T-cell (primary cell): ENCODE measurements at regions not wholly inside any gene's neighbourhood (a gene's known extent, or its start where the extent isn't known, plus 50 kb on each side); places are given as distances from the start of the nearest gene placed in this dataset.
"Not testable (repeated sequence)": the region's sequence is repeated elsewhere in the genome, so short reads cannot be mapped to it uniquely, and the experiment has no call there.

ENCODE experiments used
- ATAC-seq, 4 experiments: fragments of 200-7000 bp in 3 of 4; fragments of 150-1000 bp in 1 of 4; cut with Tn5 transposase; replicated peaks in 1 of 4; 1 replicate in 3 of 4; 2 replicates in 1 of 4; pipeline ENCODE4 v1.10.0; 2021; ENCODE audit warnings: moderate library complexity in 3 of 4, mild to moderate bottlenecking in 2 of 4, moderate number of reproducible peaks in 1 of 4
- CTCF ChIA-PET, 2 donors: fragments of 300-600 bp; sonication (Branson Sonifier 250); formaldehyde crosslinking; loops; one replicate each; lab custom pipeline; 2022; ENCODE audit warnings: antibody characterized with exemption in 2 of 2; lab: Charles Lee
- POLR2A ChIA-PET, 2 donors: fragments of 300-600 bp; sonication (Branson Sonifier 250); formaldehyde crosslinking; loops; one replicate each; lab custom pipeline; 2022; ENCODE audit warnings: antibody characterized with exemption in 2 of 2; lab: Charles Lee
- DNase-seq, 35 experiments: peaks; one replicate each; pipeline versions ENCODE4 v3.0.0 to v3.0.0-alpha.2; 2013 to 2023
- H3K27ac ChIP-seq: one replicate; pipeline ENCODE4 v1.5.1; 2013; ENCODE audit warnings: low read length
- H3K27me3 ChIP-seq, 2 experiments: replicated peaks in 1 of 2; 1 replicate in 1 of 2; 2 replicates in 1 of 2; pipeline versions ENCODE4 v1.6.1 to v1.7.0; 2013; ENCODE audit warnings: low read length in 1 of 2, mixed read lengths in 1 of 2; ENCODE audit not compliant: control insufficient read depth in 2 of 2, insufficient read depth in 2 of 2; ENCODE audit errors: extremely low read depth in 1 of 2
- H3K36me3 ChIP-seq, 2 donors: 1 replicate in 1 of 2; 2 replicates in 1 of 2; pipeline versions ENCODE4 v1.6.1 to v1.7.0; 2013; ENCODE audit warnings: low read length in 1 of 2; ENCODE audit not compliant: control insufficient read depth in 2 of 2, insufficient read depth in 1 of 2; ENCODE audit errors: extremely low read depth in 1 of 2
- H3K4me1 ChIP-seq, 2 experiments: 1 replicate in 1 of 2; 2 replicates in 1 of 2; pipeline versions ENCODE4 v1.6.1 to v1.7.0; 2013; ENCODE audit warnings: low read length in 2 of 2, mixed read lengths in 1 of 2; ENCODE audit not compliant: insufficient read depth in 2 of 2, control insufficient read depth in 1 of 2; ENCODE audit errors: extremely low read depth in 1 of 2
- H3K4me3 ChIP-seq, 2 donors: 1 replicate in 1 of 2; 2 replicates in 1 of 2; pipeline versions ENCODE4 v1.5.1 to v1.7.0; 2013; ENCODE audit warnings: mild to moderate bottlenecking in 2 of 2, low read length in 1 of 2, moderate library complexity in 1 of 2; ENCODE audit not compliant: control insufficient read depth in 1 of 2; ENCODE audit errors: extremely low read depth in 1 of 2
- H3K9me3 ChIP-seq: 2 replicates; pipeline ENCODE4 v1.7.0; 2013
- H3K27ac Mint-ChIP-seq, 2 donors: one replicate each; pipeline ENCODE4 v1.8.0; 2020 to 2021; ENCODE audit warnings: mild to moderate bottlenecking in 2 of 2, mixed read lengths in 2 of 2
- H3K27me3 Mint-ChIP-seq, 2 donors: one replicate each; pipeline ENCODE4 v1.8.0; 2021 to 2022; ENCODE audit warnings: mixed read lengths in 2 of 2
- H3K36me3 Mint-ChIP-seq: one replicate; pipeline ENCODE4 v1.8.0; 2021; ENCODE audit warnings: mixed read lengths
- H3K4me1 Mint-ChIP-seq, 3 donors: one replicate each; pipeline ENCODE4 v1.8.0; 2020 to 2022; ENCODE audit warnings: mixed read lengths in 3 of 3, mild to moderate bottlenecking in 1 of 3
- H3K4me3 Mint-ChIP-seq, 3 donors: one replicate each; pipeline ENCODE4 v1.8.0; 2020 to 2022; ENCODE audit warnings: mild to moderate bottlenecking in 3 of 3, mixed read lengths in 3 of 3, moderate library complexity in 3 of 3
- H3K9me3 Mint-ChIP-seq, 3 donors: one replicate each; pipeline ENCODE4 v1.8.0; 2020 to 2022; ENCODE audit warnings: mixed read lengths in 3 of 3
- WGBS: methylation state at CpG from one replicate; pipeline ENCODE4 v1.1.5; 2013; ENCODE audit warnings: missing lambda C conversion rate; ENCODE audit not compliant: insufficient coverage; 5-methylcytosine and 5-hydroxymethylcytosine counted together

GRCh38 chr18:51260118-51260517, 62.6 kb upstream of the MEX3C start:
- peaks cover 0 to 8% of the 10 kb centered on the region in 2 experiments for H3K27me3 ChIP-seq
- no peak for DNase-seq
- Mint-ChIP-seq H3K36me3 (no peaks in the 10 kb centered on the region), H3K9me3 (no peaks in the 10 kb centered on the region), H3K4me1 (no peaks in the 10 kb centered on the region), H3K4me3 (no peak overlapping the region), H3K27ac (no peak overlapping the region), H3K27me3 (peaks cover 15 to 30% of the 10 kb centered on the region in 2 donors)
- H3K36me3 ChIP-seq, result no peaks in the 10 kb centered on the region
- CTCF ChIA-PET, result no interaction called here
- no peak overlapping the region for H3K4me3 ChIP-seq
- ATAC-seq, result no peak
- no peaks in the 10 kb centered on the region for H3K4me1 ChIP-seq
- POLR2A ChIA-PET, result no interaction called here
- WGBS, result no CpG with 5 or more reads among the region's 2 CpGs
- no peak overlapping the region for H3K27ac ChIP-seq
- no peaks in the 10 kb centered on the region for H3K9me3 ChIP-seq

- POLR2A ChIA-PET, H3K4me1 Mint-ChIP-seq, H3K27ac Mint-ChIP-seq, ATAC-seq, H3K36me3 ChIP-seq, H3K4me3 ChIP-seq, H3K36me3 Mint-ChIP-seq, H3K4me1 ChIP-seq, H3K9me3 ChIP-seq, CTCF ChIA-PET, H3K4me3 Mint-ChIP-seq, H3K9me3 Mint-ChIP-seq, DNase-seq, H3K27ac ChIP-seq: not testable (repeated sequence)
- WGBS, result 49% methylated on average over 4 of the region's 4 CpGs
- peaks cover 10 to 13% of the 10 kb centered on the region in 2 donors for H3K27me3 Mint-ChIP-seq
- peaks cover 0 to 11% of the 10 kb centered on the region in 2 experiments for H3K27me3 ChIP-seq
These were observed 68.6 kb upstream of the MEX3C start for GRCh38 chr18:51266077-51266476.

GRCh38 chr18:51266773-51267172, 69.3 kb upstream of the MEX3C start:
- H3K27ac ChIP-seq, result no peak overlapping the region
- no CpG with 5 or more reads among the region's 4 CpGs for WGBS
- no peaks in the 10 kb centered on the region for H3K4me1 ChIP-seq
- CTCF ChIA-PET, result no interaction called here
- H3K9me3 ChIP-seq, result no peaks in the 10 kb centered on the region
- Mint-ChIP-seq H3K27ac (no peak overlapping the region), H3K4me3 (no peak overlapping the region), H3K36me3 (no peaks in the 10 kb centered on the region), H3K27me3 (peaks cover 4 to 7% of the 10 kb centered on the region in 2 donors), H3K9me3 (peaks cover 0 to 6% (median 0%) of the 10 kb centered on the region in 3 donors), H3K4me1 (no peaks in the 10 kb centered on the region)
- no peaks in the 10 kb centered on the region for H3K36me3 ChIP-seq
- H3K27me3 ChIP-seq, result peaks cover 0 to 11% of the 10 kb centered on the region in 2 experiments
- no peak overlapping the region for H3K4me3 ChIP-seq
- DNase-seq (no peak), ATAC-seq (no peak)
- POLR2A ChIA-PET, result interaction anchor here in 1 of 2 donors (0.7 kb wide), 1 partner anchor 815 kb away, joined by 3 read pairs; no protein-coding TSS in a partner anchor

- Mint-ChIP-seq H3K36me3 (no peaks in the 10 kb centered on the region), H3K27me3 (peaks cover 0 to under 1% of the 10 kb centered on the region in 2 donors), H3K4me1 (no peaks in the 10 kb centered on the region), H3K27ac (no peak overlapping the region), H3K9me3 (peaks cover 0 to 10% (median 0%) of the 10 kb centered on the region in 3 donors), H3K4me3 (no peak overlapping the region)
- DNase-seq (no peak), ATAC-seq (no peak)
- Histone ChIP-seq H3K9me3 (no peaks in the 10 kb centered on the region), H3K4me1 (no peaks in the 10 kb centered on the region), H3K27ac (no peak overlapping the region), H3K36me3 (no peaks in the 10 kb centered on the region), H3K4me3 (no peak overlapping the region), H3K27me3 (peaks cover 0 to 4% of the 10 kb centered on the region in 2 experiments)
- ChIA-PET POLR2A (no interaction called here), CTCF (no interaction called here)
These were observed 76.0 kb upstream of the MEX3C start for GRCh38 chr18:51273437-51273836.

- no peaks in the 10 kb centered on the region for H3K36me3 Mint-ChIP-seq
- H3K9me3 ChIP-seq, result no peaks in the 10 kb centered on the region
- ATAC-seq (no peak), DNase-seq (no peak)
- peaks cover 0 to 4% of the 10 kb centered on the region in 2 experiments for H3K27me3 ChIP-seq
- CTCF ChIA-PET, result interaction anchor here (0.6 to 0.7 kb wide), 3 partner anchors 412 to 1601 kb away, joined by 3 to 5 read pairs (median 3); no protein-coding TSS in a partner anchor
- no peak overlapping the region for H3K27ac Mint-ChIP-seq
- POLR2A ChIA-PET, result no interaction called here
- peaks cover 0 to 5% of the 10 kb centered on the region in 2 donors for H3K27me3 Mint-ChIP-seq
- H3K4me3 Mint-ChIP-seq, result no peak overlapping the region
- WGBS, result 81% methylated on average over 2 of the region's 6 CpGs
- no peaks in the 10 kb centered on the region for H3K36me3 ChIP-seq
- peaks cover 0 to 10% (median 0%) of the 10 kb centered on the region in 3 donors for H3K9me3 Mint-ChIP-seq
- H3K27ac ChIP-seq, result no peak overlapping the region
- no peak overlapping the region for H3K4me3 ChIP-seq
- H3K4me1 ChIP-seq, result no peaks in the 10 kb centered on the region
- no peaks in the 10 kb centered on the region for H3K4me1 Mint-ChIP-seq
These were observed 78.4 kb upstream of the MEX3C start for GRCh38 chr18:51275712-51276476.

GRCh38 chr18:51278045-51278649, 80.7 kb upstream of the MEX3C start:
- Histone ChIP-seq H3K27me3 (peaks cover 0 to 4% of the 10 kb centered on the region in 2 experiments), H3K4me3 (no peak overlapping the region), H3K36me3 (no peaks in the 10 kb centered on the region), H3K4me1 (no peaks in the 10 kb centered on the region), H3K27ac (no peak overlapping the region), H3K9me3 (no peaks in the 10 kb centered on the region)
- DNase-seq, result peak in 7 of 35 experiments; percentile 2 to 20 (median 4)
- ChIA-PET CTCF (no interaction called here), POLR2A (no interaction called here)
- ATAC-seq, result no peak
- no peaks in the 10 kb centered on the region for H3K9me3 Mint-ChIP-seq
- no peaks in the 10 kb centered on the region for H3K36me3 Mint-ChIP-seq
- no peak overlapping the region for H3K4me3 Mint-ChIP-seq
- H3K27me3 Mint-ChIP-seq, result peaks cover 0 to 5% of the 10 kb centered on the region in 2 donors
- no CpG with 5 or more reads among the region's 4 CpGs for WGBS
- no peaks in the 10 kb centered on the region for H3K4me1 Mint-ChIP-seq
- H3K27ac Mint-ChIP-seq, result no peak overlapping the region
